IgD-negative memory B cell (primary cell): ENCODE measurements at regions not wholly inside any gene's neighbourhood (a gene's known extent, or its start where the extent isn't known, plus 50 kb on each side); places are given as distances from the start of the nearest gene placed in this dataset.

Experiments used
- H3K27ac Mint-ChIP-seq, 3 donors: one replicate each; pipeline ENCODE4 v1.8.0; 2020 to 2022; ENCODE audit warnings: mild to moderate bottlenecking in 3 of 3, mixed read lengths in 3 of 3, moderate library complexity in 1 of 3
- H3K27me3 Mint-ChIP-seq: one replicate; pipeline ENCODE4 v1.8.0; 2021; ENCODE audit warnings: mixed read lengths
- H3K36me3 Mint-ChIP-seq: one replicate; pipeline ENCODE4 v1.8.0; 2020; ENCODE audit warnings: mild to moderate bottlenecking, mixed read lengths
- H3K4me1 Mint-ChIP-seq, 3 donors: one replicate each; pipeline ENCODE4 v1.8.0; 2020 to 2022; ENCODE audit warnings: mixed read lengths in 3 of 3, mild to moderate bottlenecking in 1 of 3
- H3K4me3 Mint-ChIP-seq, 4 donors: one replicate each; pipeline ENCODE4 v1.8.0; 2020 to 2022; ENCODE audit warnings: mild to moderate bottlenecking in 4 of 4, mixed read lengths in 4 of 4, moderate library complexity in 3 of 4
- H3K9me3 Mint-ChIP-seq, 3 donors: one replicate each; pipeline ENCODE4 v1.8.0; 2020 to 2021; ENCODE audit warnings: mixed read lengths in 3 of 3, mild to moderate bottlenecking in 1 of 3

- peaks cover 0 to 4% (median 0%) of the 10 kb centered on the region in 3 donors for H3K4me1 Mint-ChIP-seq
- no peak overlapping the region for H3K27ac Mint-ChIP-seq
- peaks cover 1% of the 10 kb centered on the region for H3K36me3 Mint-ChIP-seq
- H3K27me3 Mint-ChIP-seq = peaks cover 10% of the 10 kb centered on the region
- H3K4me3 Mint-ChIP-seq = no peak overlapping the region
- H3K9me3 Mint-ChIP-seq = no peaks in the 10 kb centered on the region
Observed at GRCh38 chr12:30874455-30875321, 51.9 kb upstream of the TSPAN11 start.

- peaks cover 3% of the 10 kb centered on the region for H3K36me3 Mint-ChIP-seq
- peaks cover 6% of the 10 kb centered on the region for H3K27me3 Mint-ChIP-seq
- H3K9me3 Mint-ChIP-seq = peaks cover 5 to 9% (median 5%) of the 10 kb centered on the region in 3 donors
- no peak overlapping the region for H3K4me3 Mint-ChIP-seq
- H3K4me1 Mint-ChIP-seq = peaks cover 0 to 6% (median 0%) of the 10 kb centered on the region in 3 donors
- no peak overlapping the region for H3K27ac Mint-ChIP-seq
Observed at GRCh38 chr12:30870491-30871265, 55.9 kb upstream of the TSPAN11 start.

- Mint-ChIP-seq H3K4me1 (peaks cover 0 to 6% (median 1%) of the 10 kb centered on the region in 3 donors), H3K36me3 (peaks cover 3% of the 10 kb centered on the region), H3K4me3 (no peak overlapping the region), H3K27me3 (peaks cover 6% of the 10 kb centered on the region), H3K27ac (no peak overlapping the region), H3K9me3 (peaks cover 5 to 11% (median 5%) of the 10 kb centered on the region in 3 donors)
Observed at GRCh38 chr12:30867415-30867814, 59.1 kb upstream of the TSPAN11 start.

- Mint-ChIP-seq H3K27ac (no peak overlapping the region), H3K4me3 (peak overlapping the region in 1 of 4 donors; percentile 18)
Observed at GRCh38 chr12:30866256-30866655, 60.3 kb upstream of the TSPAN11 start.

GRCh38 chr12:30863839-30864238, 62.7 kb upstream of the TSPAN11 start:
- peaks cover 0 to 1% (median 0%) of the 10 kb centered on the region in 3 donors for H3K4me1 Mint-ChIP-seq
- H3K9me3 Mint-ChIP-seq = peaks cover 5 to 11% (median 5%) of the 10 kb centered on the region in 3 donors
- H3K27ac Mint-ChIP-seq = peak overlapping the region in 1 of 3 donors; percentile 47
- H3K4me3 Mint-ChIP-seq = no peak overlapping the region
- peaks cover 2% of the 10 kb centered on the region for H3K36me3 Mint-ChIP-seq
- H3K27me3 Mint-ChIP-seq = no peaks in the 10 kb centered on the region

More at GRCh38 chr12:30866256-30866655, 60.3 kb upstream of the TSPAN11 start:
- Mint-ChIP-seq H3K36me3 (peaks cover 3% of the 10 kb centered on the region), H3K4me1 (peaks cover 0 to 6% (median 1%) of the 10 kb centered on the region in 3 donors), H3K9me3 (peaks cover 5 to 11% (median 5%) of the 10 kb centered on the region in 3 donors), H3K27me3 (peaks cover 6% of the 10 kb centered on the region)

GRCh38 chr12:30862486-30862885, 64.1 kb upstream of the TSPAN11 start:
- Mint-ChIP-seq H3K27ac (no peak overlapping the region), H3K4me3 (no peak overlapping the region), H3K9me3 (peaks cover 4 to 8% (median 5%) of the 10 kb centered on the region in 3 donors), H3K27me3 (no peaks in the 10 kb centered on the region), H3K36me3 (peaks cover 1% of the 10 kb centered on the region), H3K4me1 (peaks cover 0 to 1% (median 0%) of the 10 kb centered on the region in 3 donors)

- no peaks in the 10 kb centered on the region for H3K27me3 Mint-ChIP-seq
- H3K4me3 Mint-ChIP-seq = no peak overlapping the region
- H3K9me3 Mint-ChIP-seq = no peaks in the 10 kb centered on the region
- H3K36me3 Mint-ChIP-seq = no peaks in the 10 kb centered on the region
- H3K27ac Mint-ChIP-seq = no peak overlapping the region
- H3K4me1 Mint-ChIP-seq = peaks cover 0 to 1% (median 0%) of the 10 kb centered on the region in 3 donors
Observed at GRCh38 chr12:30859226-30859625, 67.3 kb upstream of the TSPAN11 start.

GRCh38 chr12:30858471-30858870, 68.1 kb upstream of the TSPAN11 start:
- no peak overlapping the region for H3K4me3 Mint-ChIP-seq
- H3K4me1 Mint-ChIP-seq = peaks cover 0 to 1% (median 0%) of the 10 kb centered on the region in 3 donors
- H3K9me3 Mint-ChIP-seq = no peaks in the 10 kb centered on the region
- no peaks in the 10 kb centered on the region for H3K27me3 Mint-ChIP-seq
- H3K36me3 Mint-ChIP-seq = no peaks in the 10 kb centered on the region
- peak overlapping the region in 1 of 3 donors; percentile 10 for H3K27ac Mint-ChIP-seq

- H3K4me1 Mint-ChIP-seq = peaks cover 0 to 12% (median 4%) of the 10 kb centered on the region in 3 donors
- no peak overlapping the region for H3K27ac Mint-ChIP-seq
- no peaks in the 10 kb centered on the region for H3K36me3 Mint-ChIP-seq
- H3K27me3 Mint-ChIP-seq = no peaks in the 10 kb centered on the region
- H3K4me3 Mint-ChIP-seq = no peak overlapping the region
- H3K9me3 Mint-ChIP-seq = no peaks in the 10 kb centered on the region
Observed at GRCh38 chr12:30853561-30854133, 72.9 kb upstream of the TSPAN11 start.

- H3K4me1 Mint-ChIP-seq = peaks cover 2 to 17% (median 4%) of the 10 kb centered on the region in 3 donors
Observed at GRCh38 chr12:30850684-30851083, 75.9 kb upstream of the TSPAN11 start.

GRCh38 chr12:30847259-30847658, 79.3 kb upstream of the TSPAN11 start:
- Mint-ChIP-seq H3K4me3 (no peak overlapping the region), H3K9me3 (no peaks in the 10 kb centered on the region), H3K36me3 (no peaks in the 10 kb centered on the region), H3K27me3 (no peaks in the 10 kb centered on the region), H3K27ac (no peak overlapping the region), H3K4me1 (peaks cover 5 to 13% (median 6%) of the 10 kb centered on the region in 3 donors)

More at GRCh38 chr12:30850684-30851083, 75.9 kb upstream of the TSPAN11 start:
- Mint-ChIP-seq H3K27ac (peak overlapping the region in 2 of 3 donors; percentile 81 to 96), H3K27me3 (no peaks in the 10 kb centered on the region), H3K4me3 (peak overlapping the region in 1 of 4 donors; percentile 83), H3K36me3 (no peaks in the 10 kb centered on the region), H3K9me3 (no peaks in the 10 kb centered on the region)

- Mint-ChIP-seq H3K4me1 (peaks cover 3 to 9% (median 6%) of the 10 kb centered on the region in 3 donors), H3K36me3 (no peaks in the 10 kb centered on the region), H3K4me3 (no peak overlapping the region), H3K9me3 (no peaks in the 10 kb centered on the region), H3K27ac (no peak overlapping the region), H3K27me3 (no peaks in the 10 kb centered on the region)
Observed at GRCh38 chr12:30846776-30847175, 79.8 kb upstream of the TSPAN11 start.

GRCh38 chr12:30845676-30846075, 80.9 kb upstream of the TSPAN11 start:
- Mint-ChIP-seq H3K4me3 (no peak overlapping the region), H3K4me1 (peaks cover 1 to 6% (median 5%) of the 10 kb centered on the region in 3 donors), H3K36me3 (no peaks in the 10 kb centered on the region), H3K27ac (no peak overlapping the region), H3K9me3 (no peaks in the 10 kb centered on the region), H3K27me3 (no peaks in the 10 kb centered on the region)

- no peak overlapping the region for H3K27ac Mint-ChIP-seq
- H3K4me3 Mint-ChIP-seq = no peak overlapping the region
- peaks cover 2% of the 10 kb centered on the region for H3K27me3 Mint-ChIP-seq
Observed at GRCh38 chr12:30843211-30843610, 83.3 kb upstream of the TSPAN11 start.

GRCh38 chr12:30840715-30841114, 85.8 kb upstream of the TSPAN11 start:
- Mint-ChIP-seq H3K27ac (no peak overlapping the region), H3K36me3 (no peaks in the 10 kb centered on the region), H3K4me3 (no peak overlapping the region), H3K4me1 (peaks cover 0 to 4% (median 1%) of the 10 kb centered on the region in 3 donors), H3K27me3 (peaks cover 13% of the 10 kb centered on the region), H3K9me3 (peaks cover 0 to 1% (median 0%) of the 10 kb centered on the region in 3 donors)

More at GRCh38 chr12:30843211-30843610, 83.3 kb upstream of the TSPAN11 start:
- Mint-ChIP-seq H3K36me3 (no peaks in the 10 kb centered on the region), H3K9me3 (no peaks in the 10 kb centered on the region), H3K4me1 (peaks cover 1 to 6% (median 5%) of the 10 kb centered on the region in 3 donors)
